NCI-H1417 treated with DMSO at 0.1 percent for 48 hours (cell line): ENCODE measurements at regions not wholly inside any gene's neighbourhood (a gene's known extent, or its start where the extent isn't known, plus 50 kb on each side); places are given as distances from the start of the nearest gene placed in this dataset.
A peak's percentile ranks its signal among the peaks of the same experiment; 100 is the strongest.
"Not testable (repeated sequence)": the region's sequence is repeated elsewhere in the genome, so short reads cannot be mapped to it uniquely, and the experiment has no call there.

ENCODE experiments used
- DNase-seq: peaks from one replicate; lab custom pipeline; 2025; lab: John Stamatoyannopoulos, UW

- no peak for DNase-seq
Observed at GRCh38 chr2:66030553-66030952, 404.4 kb upstream of the MEIS1 start.

GRCh38 chr2:66024391-66024790 is 410.5 kb upstream of the MEIS1 start:
- DNase-seq: no peak

- peak; percentile 4 for DNase-seq
Observed at GRCh38 chr2:66021296-66021695, 413.6 kb upstream of the MEIS1 start.

- no peak for DNase-seq
Observed at GRCh38 chr2:66017763-66018162, 417.2 kb upstream of the MEIS1 start.

GRCh38 chr2:66014450-66014849 is 420.5 kb upstream of the MEIS1 start:
- no peak for DNase-seq

GRCh38 chr2:66013456-66013855 is 421.5 kb upstream of the MEIS1 start:
- DNase-seq: no peak

GRCh38 chr2:66003931-66004330 is 431.0 kb upstream of the MEIS1 start:
- DNase-seq: no peak

GRCh38 chr2:66001538-66001937 is 433.4 kb upstream of the MEIS1 start:
- no peak for DNase-seq

- DNase-seq: no peak
Observed at GRCh38 chr2:66000901-66001300, 434.0 kb upstream of the MEIS1 start.

GRCh38 chr2:65999796-66000195 is 435.1 kb upstream of the MEIS1 start:
- DNase-seq: no peak

- no peak for DNase-seq
Observed at GRCh38 chr2:65999103-65999502, 435.8 kb upstream of the MEIS1 start.

GRCh38 chr2:65997961-65998360 is 437.0 kb upstream of the MEIS1 start:
- no peak for DNase-seq

GRCh38 chr2:65992198-65992554 is 442.7 kb upstream of the MEIS1 start:
- DNase-seq: no peak

GRCh38 chr2:65991381-65992197 is 443.3 kb upstream of the MEIS1 start:
- DNase-seq: no peak

- DNase-seq: no peak
Observed at GRCh38 chr2:65985986-65986385, 448.9 kb upstream of the MEIS1 start.

GRCh38 chr2:65980531-65980930 is 454.4 kb upstream of the MEIS1 start:
- no peak for DNase-seq

- no peak for DNase-seq
Observed at GRCh38 chr2:65979446-65979845, 455.5 kb upstream of the MEIS1 start.

- no peak for DNase-seq
Observed at GRCh38 chr2:65974067-65974723, 460.7 kb upstream of the MEIS1 start.

GRCh38 chr2:65969161-65969560 is 465.8 kb upstream of the MEIS1 start:
- no peak for DNase-seq

- not testable (repeated sequence) for DNase-seq
Observed at GRCh38 chr2:65963303-65963702, 471.6 kb upstream of the MEIS1 start.

- no peak for DNase-seq
Observed at GRCh38 chr2:65960953-65961352, 474.0 kb upstream of the MEIS1 start.

- no peak for DNase-seq
Observed at GRCh38 chr2:65957886-65958285, 477.0 kb upstream of the MEIS1 start.

- no peak for DNase-seq
Observed at GRCh38 chr2:65957454-65957853, 477.5 kb upstream of the MEIS1 start.

- DNase-seq: no peak
Observed at GRCh38 chr2:65955259-65955658, 479.7 kb upstream of the MEIS1 start.
